Stimulated activated CD4-positive, alpha-beta T cell treated with anti-CD3 and anti-CD28 coated beads, Interleukin-2, amount 100 ng/mL, for 48 hours (primary cell): ENCODE measurements at regions not wholly inside any gene's neighbourhood (a gene's known extent, or its start where the extent isn't known, plus 50 kb on each side); places are given as distances from the start of the nearest gene placed in this dataset.

Source experiments
- DNase-seq, 2 donors: peaks; one replicate each; pipeline ENCODE4 v3.0.0-alpha.2; 2020

DNA sequence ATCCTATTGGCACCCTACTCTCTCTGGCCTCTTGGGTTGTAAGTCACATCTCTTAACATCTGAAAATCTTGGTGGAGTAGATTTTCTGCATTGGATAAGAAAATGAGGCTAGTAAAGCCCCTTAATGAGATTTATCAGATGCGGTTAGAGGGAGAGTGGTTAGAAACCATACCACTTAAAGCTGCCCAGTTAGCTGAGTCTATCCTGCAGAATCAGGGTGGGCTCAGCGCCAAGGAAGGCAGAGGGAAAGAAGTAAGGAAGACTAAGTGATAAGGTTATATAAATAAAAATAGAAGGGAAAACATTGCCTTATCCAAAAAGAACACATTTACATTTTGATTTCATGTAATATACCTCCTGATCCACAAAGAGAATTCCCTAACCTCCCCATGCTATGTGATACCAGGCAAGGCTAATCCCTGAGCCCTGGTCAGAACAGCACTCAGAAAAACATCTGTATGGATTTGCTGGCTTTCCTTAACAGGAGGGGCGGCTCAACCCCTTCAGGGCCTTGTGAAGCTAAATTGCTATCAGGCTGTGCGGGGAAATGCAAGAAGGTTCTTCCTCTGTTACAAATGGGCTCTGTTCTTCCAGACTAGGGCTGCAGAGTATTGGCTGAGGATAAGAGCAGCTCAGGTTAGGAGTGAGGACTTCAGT, 101.7 kb downstream of the SNX19 start:
- DNase-seq, result no peak

DNA sequence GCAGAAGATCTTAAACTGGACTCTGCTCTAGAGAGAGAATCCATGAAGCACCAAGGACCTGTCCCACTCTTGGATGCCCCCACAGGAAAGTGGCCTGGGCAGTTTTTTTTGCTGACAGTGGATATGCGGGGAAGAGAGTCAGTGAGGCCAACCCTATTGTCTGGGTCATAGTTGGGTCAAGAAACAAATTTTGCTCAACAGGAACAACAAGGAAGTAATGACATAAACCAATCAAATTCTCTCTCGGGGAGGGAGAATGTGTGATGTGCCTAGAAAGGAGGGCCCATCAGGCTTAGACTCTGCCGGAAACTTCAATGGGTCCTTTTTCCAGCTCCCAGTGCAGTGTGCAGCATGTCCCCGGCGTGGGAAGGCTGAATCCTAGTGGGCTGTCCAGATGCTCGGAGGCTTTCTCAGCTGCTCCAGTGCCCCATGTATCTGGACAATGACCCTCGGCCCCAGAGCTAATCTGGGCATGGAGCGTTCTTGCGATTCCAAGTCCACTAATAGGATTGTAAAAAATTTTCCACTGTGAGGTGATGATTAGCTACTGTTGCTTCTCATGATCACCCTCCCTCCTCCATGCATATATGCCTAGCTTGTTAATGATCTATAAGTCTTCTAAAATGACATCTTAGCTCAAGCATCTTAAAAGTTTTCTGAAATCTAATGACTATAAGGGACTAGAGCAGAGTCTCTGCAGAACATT, 101.0 kb downstream of the SNX19 start:
- DNase-seq, result no peak

DNA sequence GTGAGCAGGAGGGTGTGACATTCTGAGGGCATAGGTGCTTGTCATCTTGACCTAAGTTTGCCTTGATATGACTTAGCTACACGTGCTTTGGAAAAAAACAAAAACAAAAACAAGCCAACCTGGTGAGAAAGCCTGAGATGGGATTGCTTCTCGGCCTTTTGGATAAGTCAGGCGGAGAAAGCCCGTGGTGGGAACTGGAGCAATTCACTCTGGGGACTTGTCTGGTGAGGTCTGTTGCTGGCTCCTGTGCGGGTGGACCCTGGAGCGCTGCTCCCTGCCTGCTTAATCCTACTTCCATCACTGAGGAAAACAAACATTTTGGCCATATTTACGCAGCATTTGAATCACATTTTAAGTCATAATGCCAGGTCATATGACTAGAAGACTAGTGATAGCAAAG, 100.3 kb downstream of the SNX19 start:
- DNase-seq, result no peak

DNA sequence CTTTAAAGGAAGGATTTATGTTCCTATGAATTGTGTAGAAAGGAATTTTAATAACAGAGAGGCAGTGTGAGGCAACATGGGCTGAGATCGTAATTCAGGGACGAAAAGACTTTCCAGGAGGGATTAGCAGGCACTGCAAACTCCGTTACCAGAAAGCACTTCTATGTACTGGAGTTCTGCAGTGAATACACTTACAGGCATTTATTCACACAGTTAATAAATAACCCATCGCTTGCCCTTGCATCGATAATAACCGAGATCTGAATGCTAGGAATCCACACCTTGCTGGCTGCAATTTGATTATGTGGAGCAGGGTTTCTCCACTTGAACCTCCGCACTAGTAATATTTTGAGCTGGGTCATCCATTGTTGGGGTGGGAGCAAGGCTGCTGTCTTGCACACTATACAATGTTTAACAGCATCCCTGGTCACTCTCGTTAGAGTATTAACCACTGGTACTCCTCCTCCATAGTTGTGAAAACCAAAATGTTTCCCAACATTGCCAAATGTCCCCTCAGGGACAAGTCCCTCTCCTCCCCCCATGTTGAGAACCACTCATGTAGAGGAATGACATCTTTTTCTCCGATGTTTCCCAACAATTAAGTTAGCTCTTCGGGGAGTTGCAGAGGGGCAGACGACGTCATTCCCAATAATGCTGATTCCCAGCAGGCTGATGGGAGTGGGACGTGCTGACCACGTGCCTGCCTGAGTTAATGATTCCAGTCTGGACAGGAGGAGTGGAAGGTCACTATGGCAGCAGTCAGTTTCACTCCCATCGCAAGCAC, 99.5 kb downstream of the SNX19 start:
- no peak for DNase-seq

DNA sequence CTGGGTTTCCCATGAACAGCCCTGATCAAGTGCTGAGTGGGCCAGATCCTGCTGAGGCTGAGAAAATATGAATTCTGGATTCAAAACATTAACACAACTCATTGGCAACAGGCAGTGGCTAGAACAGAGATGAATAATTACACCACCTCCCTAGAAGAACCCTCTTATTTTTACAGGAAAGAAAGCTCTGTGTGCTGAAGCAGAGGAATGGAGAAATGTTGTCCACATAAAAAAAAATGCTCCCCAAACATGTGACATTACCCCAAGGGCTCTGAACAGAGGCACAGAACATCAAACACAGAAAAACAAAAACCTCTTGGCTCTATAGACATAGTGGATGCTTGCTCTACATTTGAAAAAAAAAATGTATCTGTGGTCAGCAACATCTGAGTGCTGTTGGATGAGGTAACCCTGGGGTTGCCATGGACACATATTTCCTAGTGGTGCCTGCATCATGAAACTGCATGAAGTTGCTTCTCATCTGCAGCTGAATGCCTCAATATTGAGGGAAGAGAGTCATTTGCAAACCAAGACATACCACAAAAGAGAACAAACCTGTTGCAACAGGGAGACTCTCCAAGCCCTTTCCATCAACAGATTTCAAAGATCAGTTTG, 98.8 kb downstream of the SNX19 start:
- no peak for DNase-seq

DNA sequence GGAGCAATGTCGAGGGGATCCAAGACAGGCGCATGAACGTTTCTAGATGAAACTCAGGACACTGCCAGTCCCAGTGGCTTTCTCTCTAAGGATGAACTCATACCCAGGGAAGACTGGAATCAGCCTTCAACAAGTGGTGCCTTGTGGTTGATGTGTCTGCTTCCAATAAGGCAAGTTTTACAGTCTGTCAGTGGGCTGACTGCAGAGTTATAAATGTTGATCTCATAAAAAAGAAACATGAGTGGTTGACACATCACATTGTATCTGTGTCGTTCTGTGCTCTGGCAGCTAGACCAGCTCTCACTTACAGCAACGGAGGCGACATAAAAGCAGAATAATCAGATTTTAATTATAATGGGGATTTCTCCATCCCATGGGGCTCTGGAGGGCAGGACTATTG, 96.7 kb downstream of the SNX19 start:
- no peak for DNase-seq
